Upper lobe of left lung (tissue), 6 donors: ENCODE measurements at regions not wholly inside any gene's neighbourhood (a gene's known extent, or its start where the extent isn't known, plus 50 kb on each side); places are given as distances from the start of the nearest gene placed in this dataset.

Source experiments
- ATAC-seq, 2 donors: fragments of 200-7000 bp; cut with Tn5 transposase; one replicate each; pipeline ENCODE4 v1.9.1; 2022; ENCODE audit warnings: mild to moderate bottlenecking in 2 of 2, moderate library complexity in 2 of 2; ENCODE audit not compliant: low FRiP score in 2 of 2
- DNase-seq, 2 donors: peaks; one replicate each; pipeline ENCODE4 v3.0.0-alpha.2; 2019 to 2020
- H3K27ac ChIP-seq, 4 donors: fragments of 200-600 bp; sonication (generic); one replicate each; pipeline ENCODE4 v1.5.1; 2016 to 2019
- H3K27me3 ChIP-seq, 4 donors: fragments of 200-600 bp; sonication (generic); one replicate each; pipeline ENCODE4 v1.5.1; 2017 to 2019
- H3K36me3 ChIP-seq, 4 donors: fragments of 200-600 bp; sonication (generic); one replicate each; pipeline ENCODE4 v1.5.1; 2016 to 2019
- H3K4me1 ChIP-seq, 4 donors: fragments of 200-600 bp; sonication (generic); one replicate each; pipeline ENCODE4 v1.5.1; 2018 to 2019
- H3K4me3 ChIP-seq, 4 donors: fragments of 200-600 bp; sonication (generic); one replicate each; pipeline ENCODE4 v1.5.1; 2017 to 2019; ENCODE audit warnings: mild to moderate bottlenecking in 2 of 4, moderate library complexity in 1 of 4
- H3K9me3 ChIP-seq, 4 donors: fragments of 200-600 bp; sonication (generic); one replicate each; pipeline ENCODE4 v1.5.1; 2018 to 2019
- EP300 ChIP-seq, 4 donors: sonication (generic); formaldehyde crosslinking; IDR thresholded peaks; one replicate each; pipeline ENCODE4 v1.5.1; 2017; ENCODE audit warnings: antibody characterized with exemption in 4 of 4, control low read depth in 2 of 4
- POLR2A ChIP-seq, 4 donors: fragments of 450-650 bp; IDR thresholded peaks; one replicate each; pipeline ENCODE4 v1.5.1; 2016 to 2017; ENCODE audit warnings: antibody characterized with exemption in 4 of 4, mild to moderate bottlenecking in 2 of 4
- POLR2AphosphoS5 ChIP-seq, 2 donors: sonication (generic); formaldehyde crosslinking; IDR thresholded peaks; one replicate each; pipeline ENCODE4 v1.5.1; 2017; ENCODE audit warnings: antibody characterized with exemption in 2 of 2
- WGBS, 2 donors: methylation state at CpG; one replicate each; pipeline ENCODE4 v1.1.5; 2017 to 2018; 5-methylcytosine and 5-hydroxymethylcytosine counted together
- TF ChIP-seq, protein P1 (sequence below), 6 experiments: fragments of 450-650 bp in 4 of 6; fragments of 200-600 bp in 2 of 6; sonication (generic) in 2 of 6; IDR thresholded peaks; one replicate each; pipeline ENCODE4 v1.5.1; 2016 to 2019; ENCODE audit warnings: antibody characterized with exemption in 6 of 6
- donor health status: DM: no; HTN: no; CAD: no; lungs with moderate emphysema.
- donor health status: DM: no; HTN: yes; CAD: no; lungs with severe emphysema.

DNA sequence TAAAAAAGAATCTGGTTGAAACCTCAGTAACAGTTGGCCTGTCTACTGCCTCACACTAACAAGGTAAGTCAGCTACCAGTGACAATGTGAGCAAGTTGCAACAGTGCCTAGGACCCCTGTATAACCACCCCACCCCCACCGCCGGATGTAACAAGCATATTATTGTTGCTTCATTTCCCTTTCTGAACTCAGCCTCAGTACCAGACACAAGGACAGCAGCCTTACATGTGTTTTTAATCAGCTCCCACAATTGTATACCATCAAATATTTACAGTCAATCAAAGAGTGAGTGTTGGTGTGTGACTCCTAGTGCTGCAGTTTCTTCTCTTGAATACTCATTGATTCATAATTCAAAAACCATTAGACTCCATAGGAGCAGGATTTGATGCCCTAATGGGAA, 96.4 kb downstream of the PYDC2 start:
- TF ChIP-seq POLR2A (IDR thresholded peaks at IDR 0.05) = no peak
- TF ChIP-seq, protein P1, sequence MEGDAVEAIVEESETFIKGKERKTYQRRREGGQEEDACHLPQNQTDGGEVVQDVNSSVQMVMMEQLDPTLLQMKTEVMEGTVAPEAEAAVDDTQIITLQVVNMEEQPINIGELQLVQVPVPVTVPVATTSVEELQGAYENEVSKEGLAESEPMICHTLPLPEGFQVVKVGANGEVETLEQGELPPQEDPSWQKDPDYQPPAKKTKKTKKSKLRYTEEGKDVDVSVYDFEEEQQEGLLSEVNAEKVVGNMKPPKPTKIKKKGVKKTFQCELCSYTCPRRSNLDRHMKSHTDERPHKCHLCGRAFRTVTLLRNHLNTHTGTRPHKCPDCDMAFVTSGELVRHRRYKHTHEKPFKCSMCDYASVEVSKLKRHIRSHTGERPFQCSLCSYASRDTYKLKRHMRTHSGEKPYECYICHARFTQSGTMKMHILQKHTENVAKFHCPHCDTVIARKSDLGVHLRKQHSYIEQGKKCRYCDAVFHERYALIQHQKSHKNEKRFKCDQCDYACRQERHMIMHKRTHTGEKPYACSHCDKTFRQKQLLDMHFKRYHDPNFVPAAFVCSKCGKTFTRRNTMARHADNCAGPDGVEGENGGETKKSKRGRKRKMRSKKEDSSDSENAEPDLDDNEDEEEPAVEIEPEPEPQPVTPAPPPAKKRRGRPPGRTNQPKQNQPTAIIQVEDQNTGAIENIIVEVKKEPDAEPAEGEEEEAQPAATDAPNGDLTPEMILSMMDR (IDR thresholded peaks at IDR 0.05) = no peak
- TF ChIP-seq POLR2AphosphoS5 (IDR thresholded peaks at IDR 0.05) = no peak
- TF ChIP-seq EP300 (IDR thresholded peaks at IDR 0.05) = no peak
- no peak for ATAC-seq
- 82 to 89% methylated on average over 2 of the region's 2 CpGs for WGBS, 2 donors
- Histone ChIP-seq H3K27ac (no peak overlapping the region), H3K36me3 (no peaks in the 10 kb centered on the region), H3K4me1 (no peaks in the 10 kb centered on the region), H3K9me3 (no peaks in the 10 kb centered on the region), H3K4me3 (no peak overlapping the region), H3K27me3 (no peaks in the 10 kb centered on the region)
- no peak for DNase-seq

- Histone ChIP-seq H3K27ac (no peak overlapping the region), H3K4me3 (no peak overlapping the region), H3K9me3 (no peaks in the 10 kb centered on the region), H3K27me3 (no peaks in the 10 kb centered on the region), H3K4me1 (no peaks in the 10 kb centered on the region), H3K36me3 (no peaks in the 10 kb centered on the region)
- ATAC-seq (no peak), DNase-seq (no peak)
- TF ChIP-seq POLR2A (IDR thresholded peaks at IDR 0.05) (no peak), POLR2AphosphoS5 (IDR thresholded peaks at IDR 0.05) (no peak), EP300 (IDR thresholded peaks at IDR 0.05) (no peak)
- TF ChIP-seq, protein P1 (IDR thresholded peaks at IDR 0.05) = no peak
- WGBS, 2 donors = 54 to 55% methylated on average over 7 of the region's 7 CpGs
Measured at GRCh38 chr3:191563722-191564121, 102.8 kb downstream of the PYDC2 start.

GRCh38 chr3:191566469-191566868, 105.5 kb downstream of the PYDC2 start:
- DNase-seq (no peak), ATAC-seq (no peak)
- Histone ChIP-seq H3K9me3 (no peaks in the 10 kb centered on the region), H3K27ac (no peak overlapping the region), H3K4me3 (no peak overlapping the region), H3K4me1 (no peaks in the 10 kb centered on the region), H3K36me3 (no peaks in the 10 kb centered on the region), H3K27me3 (no peaks in the 10 kb centered on the region)
- TF ChIP-seq POLR2AphosphoS5 (IDR thresholded peaks at IDR 0.05) = no peak
- TF ChIP-seq, protein P1 (IDR thresholded peaks at IDR 0.05) = no peak
- no peak for TF ChIP-seq POLR2A (IDR thresholded peaks at IDR 0.05)
- TF ChIP-seq EP300 (IDR thresholded peaks at IDR 0.05) = no peak
- WGBS, 2 donors = 72 to 88% methylated on average over 1 of the region's 1 CpG

DNA sequence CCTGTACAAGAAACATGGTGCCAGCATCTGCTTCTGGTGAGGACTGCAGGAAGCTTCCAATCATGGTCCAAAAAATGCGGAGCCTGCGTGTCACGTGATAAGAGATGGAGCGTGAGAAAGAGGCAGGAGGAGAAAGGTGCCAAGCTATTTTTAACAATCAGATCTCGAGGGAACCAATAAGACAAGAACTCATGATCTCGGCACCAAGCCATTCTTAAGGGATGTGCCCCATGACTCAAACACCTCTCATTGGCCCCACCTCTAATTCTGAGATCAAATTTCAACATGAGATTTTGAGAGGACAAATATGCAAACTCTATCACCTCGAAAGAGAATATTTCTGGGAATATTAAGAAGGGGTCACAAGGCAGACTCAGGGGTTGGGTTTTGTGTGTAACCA, 107.2 kb downstream of the PYDC2 start:
- no peak for DNase-seq
- no peaks in the 10 kb centered on the region for H3K36me3 ChIP-seq
- no peaks in the 10 kb centered on the region for H3K9me3 ChIP-seq
- no peaks in the 10 kb centered on the region for H3K27me3 ChIP-seq
- no peak for ATAC-seq
- H3K4me1 ChIP-seq = no peaks in the 10 kb centered on the region
- H3K4me3 ChIP-seq = no peak overlapping the region
- 84 to 90% methylated on average over 7 of the region's 7 CpGs for WGBS, 2 donors
- TF ChIP-seq POLR2AphosphoS5 (IDR thresholded peaks at IDR 0.05) = no peak
- no peak for TF ChIP-seq EP300 (IDR thresholded peaks at IDR 0.05)
- no peak for TF ChIP-seq POLR2A (IDR thresholded peaks at IDR 0.05)
- TF ChIP-seq, protein P1 (IDR thresholded peaks at IDR 0.05) = no peak
- no peak overlapping the region for H3K27ac ChIP-seq

GRCh38 chr3:191592105-191592504, 131.1 kb downstream of the PYDC2 start:
- no peak for ATAC-seq
- Histone ChIP-seq H3K27ac (no peak overlapping the region), H3K4me3 (no peak overlapping the region), H3K36me3 (no peaks in the 10 kb centered on the region), H3K27me3 (no peaks in the 10 kb centered on the region), H3K9me3 (no peaks in the 10 kb centered on the region), H3K4me1 (no peaks in the 10 kb centered on the region)
- no peak for TF ChIP-seq POLR2A (IDR thresholded peaks at IDR 0.05)
- no peak for TF ChIP-seq EP300 (IDR thresholded peaks at IDR 0.05)
- TF ChIP-seq, protein P1 (IDR thresholded peaks at IDR 0.05) = no peak
- no peak for TF ChIP-seq POLR2AphosphoS5 (IDR thresholded peaks at IDR 0.05)
- no peak for DNase-seq
- 82 to 89% methylated on average over 1 of the region's 1 CpG for WGBS, 2 donors
